Esophagus squamous epithelium (tissue), 5 donors: ENCODE measurements at regions not wholly inside any gene's neighbourhood (a gene's known extent, or its start where the extent isn't known, plus 50 kb on each side); places are given as distances from the start of the nearest gene placed in this dataset.

Experiments used
- DNase-seq: peaks from one replicate; lab custom pipeline; 2025; lab: John Stamatoyannopoulos, UW
- H3K27ac ChIP-seq, 4 donors: fragments of 200-600 bp; sonication (generic); one replicate each; pipeline ENCODE4 v1.5.1; 2016 to 2019; ENCODE audit warnings: mild to moderate bottlenecking in 1 of 4
- H3K27me3 ChIP-seq, 4 donors: fragments of 200-600 bp; sonication (generic); 1 replicate in 3 of 4; 2 replicates in 1 of 4; pipeline versions ENCODE4 v1.5.1 to v1.6.0; 2017 to 2021; ENCODE audit warnings: antibody characterized with exemption in 1 of 4
- H3K36me3 ChIP-seq, 3 donors: fragments of 200-600 bp; sonication (generic); one replicate each; pipeline ENCODE4 v1.5.1; 2016 to 2019
- H3K4me1 ChIP-seq, 3 donors: fragments of 200-600 bp; sonication (generic); one replicate each; pipeline ENCODE4 v1.5.1; 2017 to 2019
- H3K4me3 ChIP-seq, 4 donors: fragments of 200-600 bp; sonication (generic); 1 replicate in 3 of 4; 2 replicates in 1 of 4; pipeline ENCODE4 v1.5.1; 2016 to 2019; ENCODE audit warnings: mild to moderate bottlenecking in 2 of 4, moderate library complexity in 1 of 4
- H3K9me3 ChIP-seq, 3 donors: fragments of 200-600 bp; sonication (generic); one replicate each; pipeline ENCODE4 v1.5.1; 2016 to 2019
- POLR2A ChIP-seq, 4 donors: fragments of 450-650 bp; IDR thresholded peaks; one replicate each; pipeline ENCODE4 v1.6.1; 2017; ENCODE audit warnings: antibody characterized with exemption in 4 of 4, mild to moderate bottlenecking in 4 of 4, moderate library complexity in 3 of 4
- WGBS, 2 donors: methylation state at CpG; one replicate each; pipeline ENCODE4 v1.1.5; 2018; 5-methylcytosine and 5-hydroxymethylcytosine counted together
- intact Hi-C: fragments of 100-400 bp; cut with DNase I; formaldehyde crosslinking; loops from one replicate; pipeline ENCODE4 v1.15.0; 2022
- TF ChIP-seq, protein P1 (sequence below), 6 experiments: fragments of 450-650 bp in 4 of 6; fragments of 200-600 bp in 2 of 6; sonication (generic) in 2 of 6; IDR thresholded peaks; one replicate each; pipeline ENCODE4 v1.5.1; 2016 to 2019; ENCODE audit warnings: antibody characterized with exemption in 6 of 6, mild to moderate bottlenecking in 4 of 6, moderate library complexity in 4 of 6
- donor health status: DM: yes; HTN: yes; CAD: no.

DNA sequence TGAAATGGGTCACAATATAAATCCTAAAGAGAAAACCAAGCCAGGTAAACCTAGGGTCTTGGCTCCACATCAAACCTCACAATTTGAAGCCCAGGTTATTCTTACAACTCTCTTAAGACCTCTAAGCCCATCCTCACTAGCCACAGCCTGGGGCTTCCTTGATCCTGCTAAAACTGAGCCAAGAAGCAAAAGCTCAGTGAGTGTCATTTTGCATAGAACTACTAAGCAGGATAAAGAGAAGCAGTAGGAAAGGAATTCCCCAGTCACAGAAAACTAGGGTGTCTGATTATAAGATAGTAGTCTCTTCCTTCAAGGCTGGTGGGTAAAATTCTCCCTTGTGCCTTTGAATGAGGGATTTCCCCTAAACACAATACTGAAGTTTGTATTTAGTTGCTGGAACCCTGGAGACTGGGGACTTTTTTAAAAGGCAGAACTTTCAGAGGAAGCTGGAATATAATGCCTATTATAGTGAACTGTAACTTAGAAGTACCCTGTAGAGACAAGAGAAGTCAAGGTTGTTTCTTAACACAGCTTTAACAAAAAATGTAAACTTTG lies 196.6 kb upstream of the KIAA1217 start:
- intact Hi-C loops, result no loop called here
- Histone ChIP-seq H3K27me3 (no peaks in the 10 kb centered on the region), H3K27ac (no peak overlapping the region), H3K4me1 (peaks cover 0 to 9% (median 4%) of the 10 kb centered on the region in 3 donors), H3K4me3 (no peak overlapping the region), H3K9me3 (no peaks in the 10 kb centered on the region), H3K36me3 (no peaks in the 10 kb centered on the region)
- no peak for TF ChIP-seq POLR2A (IDR thresholded peaks at IDR 0.05)
- TF ChIP-seq, protein P1, sequence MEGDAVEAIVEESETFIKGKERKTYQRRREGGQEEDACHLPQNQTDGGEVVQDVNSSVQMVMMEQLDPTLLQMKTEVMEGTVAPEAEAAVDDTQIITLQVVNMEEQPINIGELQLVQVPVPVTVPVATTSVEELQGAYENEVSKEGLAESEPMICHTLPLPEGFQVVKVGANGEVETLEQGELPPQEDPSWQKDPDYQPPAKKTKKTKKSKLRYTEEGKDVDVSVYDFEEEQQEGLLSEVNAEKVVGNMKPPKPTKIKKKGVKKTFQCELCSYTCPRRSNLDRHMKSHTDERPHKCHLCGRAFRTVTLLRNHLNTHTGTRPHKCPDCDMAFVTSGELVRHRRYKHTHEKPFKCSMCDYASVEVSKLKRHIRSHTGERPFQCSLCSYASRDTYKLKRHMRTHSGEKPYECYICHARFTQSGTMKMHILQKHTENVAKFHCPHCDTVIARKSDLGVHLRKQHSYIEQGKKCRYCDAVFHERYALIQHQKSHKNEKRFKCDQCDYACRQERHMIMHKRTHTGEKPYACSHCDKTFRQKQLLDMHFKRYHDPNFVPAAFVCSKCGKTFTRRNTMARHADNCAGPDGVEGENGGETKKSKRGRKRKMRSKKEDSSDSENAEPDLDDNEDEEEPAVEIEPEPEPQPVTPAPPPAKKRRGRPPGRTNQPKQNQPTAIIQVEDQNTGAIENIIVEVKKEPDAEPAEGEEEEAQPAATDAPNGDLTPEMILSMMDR (IDR thresholded peaks at IDR 0.05), result no peak
- no peak for DNase-seq

DNA sequence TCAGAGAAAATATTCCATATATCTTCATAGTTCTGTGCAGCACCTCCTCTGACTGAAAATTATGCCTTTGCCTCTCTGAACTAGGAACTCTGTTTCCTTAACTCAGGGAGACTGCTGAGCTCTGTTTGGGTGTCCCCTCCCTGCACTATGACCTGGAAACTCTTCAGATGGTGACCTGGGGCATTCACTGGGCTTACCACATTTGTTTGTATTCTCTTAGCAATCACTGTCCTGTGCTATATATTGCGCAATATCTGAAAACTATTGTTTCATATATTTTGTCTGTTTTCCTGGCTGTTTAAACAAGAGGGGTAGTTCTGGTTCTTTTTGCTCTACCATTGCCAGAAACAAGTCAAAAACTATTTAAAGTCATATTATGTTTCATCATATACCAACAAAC lies 181.8 kb upstream of the KIAA1217 start:
- 58 to 88% methylated on average over 1 of the region's 1 CpG for WGBS, 2 donors
- intact Hi-C loops, result no loop called here

DNA sequence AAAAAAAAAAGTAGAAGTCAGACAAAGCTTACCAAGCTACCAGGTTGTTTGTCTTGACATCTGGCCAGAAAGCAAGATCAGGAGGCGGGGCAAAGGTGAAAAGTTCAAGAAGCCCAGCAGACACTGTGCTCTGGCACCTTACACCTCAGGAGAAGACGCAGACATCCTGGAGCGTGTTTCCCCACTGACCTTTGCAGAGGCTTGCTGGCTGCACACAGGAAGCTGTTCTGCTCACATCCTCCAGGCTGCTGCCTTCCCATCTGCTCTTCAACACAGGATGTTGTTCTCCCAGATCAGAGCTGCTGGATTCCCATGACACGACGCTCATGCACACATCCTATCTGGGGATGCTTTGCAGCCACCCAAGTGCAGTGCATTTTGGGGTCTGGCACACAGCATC lies 174.4 kb upstream of the KIAA1217 start:
- Histone ChIP-seq H3K36me3 (no peaks in the 10 kb centered on the region), H3K4me1 (peaks cover 0 to 7% (median 0%) of the 10 kb centered on the region in 3 donors), H3K27ac (no peak overlapping the region), H3K9me3 (no peaks in the 10 kb centered on the region), H3K27me3 (no peaks in the 10 kb centered on the region), H3K4me3 (no peak overlapping the region)
- no peak for DNase-seq
- intact Hi-C loops, result no loop called here
- TF ChIP-seq POLR2A (IDR thresholded peaks at IDR 0.05), result no peak
- TF ChIP-seq, protein P1 (IDR thresholded peaks at IDR 0.05), result no peak
- 43 to 49% methylated on average over 4 to 5 of the region's 5 CpGs for WGBS, 2 donors

More for the DNA sequence above, 181.8 kb upstream of the KIAA1217 start:
- Histone ChIP-seq H3K9me3 (no peaks in the 10 kb centered on the region), H3K27ac (no peak overlapping the region), H3K27me3 (no peaks in the 10 kb centered on the region), H3K4me1 (no peaks in the 10 kb centered on the region), H3K4me3 (no peak overlapping the region), H3K36me3 (no peaks in the 10 kb centered on the region)
- TF ChIP-seq, protein P1 (IDR thresholded peaks at IDR 0.05), result no peak
- no peak for TF ChIP-seq POLR2A (IDR thresholded peaks at IDR 0.05)
- no peak for DNase-seq

DNA sequence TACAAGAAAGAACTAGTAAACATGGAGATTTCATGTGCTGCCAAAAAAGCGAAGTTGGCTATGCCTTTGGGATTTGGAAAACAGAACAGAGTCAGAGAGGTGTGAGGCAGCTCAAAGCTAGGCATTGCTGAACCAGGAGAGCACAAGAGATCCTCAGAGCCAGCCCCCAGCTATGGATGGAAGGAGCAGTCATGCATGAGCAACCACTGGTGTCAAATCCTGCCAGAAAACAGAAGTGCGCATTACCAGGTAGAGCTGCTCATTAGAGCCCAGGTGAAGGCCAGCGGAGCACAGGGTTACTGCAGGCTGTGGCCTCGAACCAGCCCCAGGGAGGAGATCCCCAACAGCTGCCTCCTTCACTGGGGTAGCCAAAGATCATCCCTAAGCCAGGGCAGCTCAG lies 173.2 kb upstream of the KIAA1217 start:
- H3K4me3 ChIP-seq, result no peak overlapping the region
- no peak for DNase-seq
- intact Hi-C loops, result no loop called here
- no peak overlapping the region for H3K27ac ChIP-seq
- peaks cover 0 to 7% (median 0%) of the 10 kb centered on the region in 3 donors for H3K4me1 ChIP-seq
- H3K9me3 ChIP-seq, result no peaks in the 10 kb centered on the region
- 70 to 76% methylated on average over 1 to 4 of the region's 4 CpGs for WGBS, 2 donors
- no peak for TF ChIP-seq POLR2A (IDR thresholded peaks at IDR 0.05)
- TF ChIP-seq, protein P1 (IDR thresholded peaks at IDR 0.05), result no peak
- no peaks in the 10 kb centered on the region for H3K27me3 ChIP-seq
- no peaks in the 10 kb centered on the region for H3K36me3 ChIP-seq

DNA sequence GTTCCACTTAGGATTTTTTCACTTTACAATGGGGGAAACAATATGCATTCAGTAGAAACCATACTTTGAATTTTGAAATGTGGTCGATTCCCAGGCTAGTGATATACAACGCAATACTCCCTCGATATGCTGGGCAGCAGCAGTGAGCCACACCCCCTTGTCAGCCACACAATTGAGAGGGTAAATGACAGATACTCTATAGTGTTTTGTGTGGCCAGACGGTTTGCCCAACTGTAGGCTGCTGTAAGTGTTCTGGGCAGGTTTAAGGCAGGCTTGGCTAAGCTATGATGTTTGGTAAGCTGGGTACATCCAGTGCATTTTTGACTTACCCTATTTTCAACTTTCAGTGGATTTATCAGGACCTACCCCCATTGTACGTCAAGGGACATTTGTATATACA lies 169.6 kb upstream of the KIAA1217 start:
- no peak for DNase-seq
- Histone ChIP-seq H3K27me3 (peaks cover 0 to 3% (median 0%) of the 10 kb centered on the region in 4 donors), H3K27ac (no peak overlapping the region), H3K4me3 (no peak overlapping the region), H3K9me3 (no peaks in the 10 kb centered on the region), H3K36me3 (no peaks in the 10 kb centered on the region), H3K4me1 (peaks cover 0 to 5% (median 0%) of the 10 kb centered on the region in 3 donors)
- 73 to 76% methylated on average over 5 of the region's 5 CpGs for WGBS, 2 donors
- TF ChIP-seq, protein P1 (IDR thresholded peaks at IDR 0.05), result no peak
- no peak for TF ChIP-seq POLR2A (IDR thresholded peaks at IDR 0.05)
- intact Hi-C loops, result no loop called here
